Stimulated activated CD4-positive, alpha-beta T cell treated with anti-CD3 and anti-CD28 coated beads, Interleukin-1b, Interleukin-23, amount 100 ng/mL, for 1 hour (primary cell): ENCODE measurements at regions not wholly inside any gene's neighbourhood (a gene's known extent, or its start where the extent isn't known, plus 50 kb on each side); places are given as distances from the start of the nearest gene placed in this dataset.
"Not testable (repeated sequence)": the region's sequence is repeated elsewhere in the genome, so short reads cannot be mapped to it uniquely, and the experiment has no call there.

Experiments used
- DNase-seq, 2 donors: peaks; one replicate each; pipeline ENCODE4 v3.0.0-alpha.2; 2020; ENCODE audit warnings: low read depth in 2 of 2

DNA sequence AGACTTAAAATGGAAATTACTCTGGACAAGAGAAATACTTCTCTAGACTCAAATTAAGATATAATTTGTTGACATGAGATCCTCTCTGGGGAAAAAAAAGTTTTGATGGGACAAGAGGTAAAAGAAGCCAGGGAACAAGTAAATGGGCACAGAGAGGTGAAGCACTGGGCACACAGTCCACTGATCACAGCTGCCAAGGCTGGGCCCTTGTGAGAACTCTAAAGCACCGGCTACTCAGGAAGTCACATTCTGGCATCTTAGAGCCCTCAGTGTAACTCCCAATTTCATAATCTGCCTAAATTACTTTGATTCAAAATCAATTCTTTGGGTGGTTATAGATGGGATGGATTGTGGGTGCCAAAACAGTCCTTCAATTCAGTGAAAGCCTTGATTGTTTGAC, 123.2 kb upstream of the CACNA2D1 start:
- no peak for DNase-seq

DNA sequence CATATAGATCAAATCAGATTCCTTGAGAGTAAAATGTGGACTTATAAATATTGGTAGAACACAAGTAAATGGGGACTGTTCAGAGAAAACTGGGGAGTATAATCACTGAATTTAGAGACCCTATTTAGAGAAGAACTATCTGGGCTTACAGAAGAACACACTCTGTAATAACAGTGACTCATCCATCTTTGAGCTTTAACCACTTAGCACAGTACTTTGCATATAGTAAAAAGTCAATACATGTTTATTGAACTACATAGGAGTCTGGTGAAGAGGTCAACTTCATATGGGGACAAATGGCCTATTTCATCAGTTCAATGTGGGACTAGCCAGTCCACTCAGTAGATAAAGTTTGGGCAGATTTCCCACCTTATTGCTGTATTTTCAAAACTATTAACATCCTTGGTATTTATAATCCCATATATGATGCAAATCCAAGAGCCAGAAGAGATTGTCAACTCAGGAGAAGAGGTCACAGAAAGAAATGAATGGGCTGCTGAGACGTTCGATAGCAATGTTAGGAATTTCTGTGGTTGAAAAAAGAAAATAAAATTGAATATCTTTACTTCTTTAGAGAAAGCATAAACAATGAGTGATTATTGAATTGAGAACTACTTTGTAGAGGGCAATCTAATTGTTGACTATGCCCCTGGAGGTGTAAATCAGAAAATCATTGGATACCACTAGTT, 119.3 kb upstream of the CACNA2D1 start:
- no peak for DNase-seq

DNA sequence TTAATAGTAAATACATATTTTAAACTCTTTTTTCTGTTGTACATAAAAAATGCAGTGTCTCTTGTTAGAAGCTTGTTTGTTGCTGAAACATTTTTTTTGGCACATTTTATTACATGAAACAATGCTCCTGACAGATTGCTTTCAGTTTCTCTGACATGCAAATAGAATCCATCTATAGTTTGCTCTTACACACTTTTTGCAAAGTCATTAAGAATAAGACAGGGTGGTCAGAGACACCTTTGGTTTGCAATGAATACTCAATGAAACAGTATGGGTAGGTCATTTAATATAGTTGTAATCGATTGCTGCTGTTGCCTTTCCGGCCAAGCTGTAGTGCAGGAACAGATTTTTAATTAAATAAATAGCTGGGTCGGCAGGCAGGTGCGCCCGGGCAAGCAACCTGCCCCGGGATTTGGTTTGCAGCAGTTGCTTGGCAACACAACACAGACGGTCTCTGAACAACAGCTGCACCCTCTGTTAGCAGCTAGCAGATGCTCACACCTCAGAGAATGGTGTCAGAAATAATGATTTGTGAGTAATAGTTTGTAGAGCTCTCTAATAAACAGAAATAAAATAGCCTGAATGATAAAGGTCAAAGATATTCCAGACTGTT, 115.7 kb upstream of the CACNA2D1 start:
- no peak for DNase-seq

DNA sequence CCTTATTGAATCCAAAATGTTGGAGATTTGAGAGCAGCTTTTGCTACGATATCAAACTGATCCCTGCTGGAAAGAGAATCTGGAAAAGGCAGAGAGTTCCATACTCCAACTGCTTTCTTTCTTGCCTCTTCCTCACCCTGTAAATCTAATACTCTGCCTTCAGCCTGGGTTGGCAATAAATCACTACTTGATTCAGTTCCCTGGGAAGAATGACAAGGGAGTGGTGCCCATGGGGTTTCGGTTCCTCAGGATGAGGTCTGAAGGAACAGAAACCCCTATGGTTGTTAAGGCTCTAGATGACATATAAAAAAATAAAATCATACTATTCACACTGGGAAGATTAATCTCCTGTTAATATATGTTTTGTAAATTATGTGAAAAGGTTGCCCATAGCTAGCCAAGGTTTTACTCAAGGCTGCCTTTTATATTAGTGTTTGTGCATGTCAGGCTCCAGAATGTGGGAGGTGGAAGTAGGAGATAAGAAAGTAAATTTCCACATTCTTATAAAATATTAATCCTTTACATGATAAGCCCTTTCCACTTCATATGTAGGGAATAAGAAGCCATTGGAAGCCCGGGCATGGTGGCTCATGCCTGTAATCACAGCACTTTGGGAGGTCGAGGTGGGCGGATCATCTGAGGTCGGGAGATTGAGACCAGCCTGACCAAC, 106.2 kb upstream of the CACNA2D1 start:
- DNase-seq: no peak

DNA sequence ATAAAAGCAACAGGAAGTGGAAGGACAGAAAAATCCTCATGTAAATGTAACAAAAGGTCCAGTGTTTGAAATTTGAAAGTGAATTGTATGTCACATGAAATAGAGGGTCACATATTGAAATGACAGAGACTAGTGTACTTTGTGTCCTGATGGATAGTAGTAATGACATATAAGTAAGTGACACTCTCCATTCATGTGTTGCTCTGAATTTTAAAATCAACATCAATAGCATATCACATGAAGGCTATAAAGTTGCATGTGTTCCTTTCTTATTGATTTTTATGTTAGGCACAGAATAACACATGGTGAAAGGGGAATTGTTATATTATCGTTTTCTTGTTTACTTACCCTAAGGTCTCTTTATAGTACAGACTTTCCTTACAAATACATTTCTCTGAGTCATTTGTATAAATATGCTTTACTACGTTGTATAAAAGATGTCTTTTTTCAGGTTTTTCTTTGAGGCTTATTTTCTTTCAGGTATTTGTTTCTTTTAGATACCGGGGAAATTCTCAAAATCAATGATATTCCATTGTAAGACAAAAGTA, 104.6 kb upstream of the CACNA2D1 start:
- no peak for DNase-seq

DNA sequence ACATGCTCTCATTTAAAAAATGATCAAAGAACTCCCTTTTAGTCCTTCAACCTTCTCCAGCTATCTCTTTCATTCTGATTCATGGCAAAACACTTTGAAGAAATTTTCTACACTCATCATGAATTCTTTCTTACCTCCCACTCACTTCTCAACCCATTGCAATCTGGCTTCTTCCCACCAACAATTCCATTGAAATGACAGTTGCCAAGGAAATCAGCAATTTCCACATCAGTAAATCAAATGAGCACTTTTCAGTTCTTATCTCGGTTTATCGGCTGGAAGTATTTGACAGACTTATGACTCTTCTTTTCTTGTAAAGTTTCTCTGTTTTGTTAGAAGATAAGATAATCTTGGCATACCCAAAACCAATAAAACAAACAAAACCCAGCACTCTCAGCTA, 99.1 kb upstream of the CACNA2D1 start:
- no peak for DNase-seq

DNA sequence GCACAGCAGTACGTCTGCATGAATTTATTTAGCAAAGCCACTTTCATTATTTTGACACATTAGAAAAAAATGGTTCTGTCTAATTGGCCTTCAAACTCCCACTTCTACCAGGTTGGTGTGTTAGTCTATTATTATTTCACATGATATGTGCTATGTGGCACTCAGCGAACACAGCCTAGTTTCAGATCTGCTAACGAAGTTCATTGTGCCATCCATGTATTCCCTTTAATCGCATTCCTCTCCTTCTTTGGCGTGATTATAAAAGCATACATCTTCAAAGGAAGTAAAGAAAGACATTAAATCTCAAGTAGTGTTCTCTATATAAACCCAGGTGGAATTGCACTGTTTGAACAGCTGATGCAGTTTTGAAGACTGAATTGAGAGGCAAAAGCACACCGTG, 96.4 kb upstream of the CACNA2D1 start:
- no peak for DNase-seq

DNA sequence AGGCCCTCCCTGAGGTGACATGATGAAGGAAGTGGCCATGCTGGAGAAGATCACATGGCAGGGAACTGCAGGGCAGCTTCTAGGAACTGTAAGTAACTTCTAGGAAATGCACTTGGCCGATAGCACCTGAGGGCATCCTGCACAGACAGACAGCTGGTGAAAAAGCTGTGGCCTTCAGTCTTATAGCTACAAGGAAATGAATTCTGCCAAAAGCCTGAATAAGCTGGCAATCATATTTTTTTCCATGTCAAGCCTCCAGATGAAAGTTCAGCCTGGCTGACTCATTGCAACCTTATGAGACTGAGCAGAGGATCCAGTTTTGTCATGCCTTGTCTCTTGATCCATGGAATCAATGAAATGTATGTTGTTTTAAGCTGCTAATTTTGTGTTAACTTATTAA, 91.1 kb upstream of the CACNA2D1 start:
- no peak for DNase-seq

DNA sequence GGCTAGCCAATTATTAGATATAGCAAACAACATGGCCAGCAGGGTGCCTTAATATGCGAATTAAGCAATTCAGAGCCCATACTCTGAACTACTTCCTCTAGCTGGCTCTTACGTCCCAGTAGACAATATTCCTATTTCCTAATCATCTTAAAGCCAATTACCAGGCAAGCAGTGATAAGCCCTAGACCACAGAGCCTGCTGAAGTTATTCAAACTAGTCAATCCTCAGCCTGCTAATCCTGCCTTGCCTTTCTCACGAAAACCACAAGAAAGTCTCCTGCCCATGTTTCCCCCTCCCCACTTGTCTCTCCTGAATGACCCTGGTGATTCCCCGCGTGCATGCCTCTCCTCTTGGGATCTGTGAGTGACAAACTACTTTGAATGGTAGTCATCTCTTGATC, 86.8 kb upstream of the CACNA2D1 start:
- DNase-seq: no peak

DNA sequence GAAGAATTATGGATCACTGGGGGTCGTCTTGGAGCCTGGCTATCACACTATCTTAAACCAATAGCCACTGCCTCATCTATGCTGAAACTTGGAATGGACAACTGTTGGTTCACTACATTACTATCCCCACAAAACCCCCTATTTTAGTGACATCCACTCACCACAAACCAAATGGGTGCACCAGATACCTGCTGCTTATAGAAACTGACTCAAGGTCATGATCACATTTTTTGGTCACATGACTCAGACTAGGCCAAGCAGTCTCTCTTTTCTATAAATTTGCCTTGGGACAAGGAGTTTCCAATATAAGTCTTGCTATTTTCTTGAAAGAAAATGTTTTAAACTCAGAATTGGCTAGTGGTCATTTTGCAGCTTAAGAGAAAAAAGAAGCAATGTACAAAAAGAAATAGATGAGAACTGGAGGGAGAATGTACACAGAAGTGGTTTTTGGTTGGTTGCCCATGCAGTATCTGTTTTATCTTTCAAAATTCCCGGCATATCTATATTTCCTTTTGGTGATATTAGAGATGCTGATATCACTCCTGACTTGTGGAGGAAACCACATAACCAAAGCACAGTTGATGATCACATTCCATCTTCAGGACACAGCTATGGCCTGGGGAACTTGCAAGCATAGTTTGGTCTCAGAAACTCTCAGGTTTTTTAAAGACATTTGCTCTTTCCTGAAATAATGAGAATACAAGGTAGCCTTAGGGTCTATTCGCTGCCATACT, 85.2 kb upstream of the CACNA2D1 start:
- DNase-seq: no peak

DNA sequence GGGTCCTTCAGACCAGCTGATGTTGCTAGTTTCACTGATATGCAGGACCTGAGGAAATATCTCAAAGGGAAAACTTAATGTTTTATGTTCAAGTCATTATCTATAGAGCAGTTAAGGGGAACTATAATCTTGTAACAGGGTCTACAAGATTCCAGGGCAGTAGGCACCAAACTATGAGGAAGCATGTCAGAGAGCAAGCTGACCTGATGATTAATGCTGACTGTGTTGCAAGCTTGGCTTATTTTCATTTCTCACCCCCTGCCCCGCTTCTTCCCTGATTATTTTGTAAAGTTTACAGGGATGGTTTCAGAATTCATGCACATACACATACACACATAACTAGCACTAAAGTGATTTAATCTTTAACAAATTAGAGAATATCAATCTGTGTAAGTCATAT, 84.3 kb upstream of the CACNA2D1 start:
- no peak for DNase-seq

DNA sequence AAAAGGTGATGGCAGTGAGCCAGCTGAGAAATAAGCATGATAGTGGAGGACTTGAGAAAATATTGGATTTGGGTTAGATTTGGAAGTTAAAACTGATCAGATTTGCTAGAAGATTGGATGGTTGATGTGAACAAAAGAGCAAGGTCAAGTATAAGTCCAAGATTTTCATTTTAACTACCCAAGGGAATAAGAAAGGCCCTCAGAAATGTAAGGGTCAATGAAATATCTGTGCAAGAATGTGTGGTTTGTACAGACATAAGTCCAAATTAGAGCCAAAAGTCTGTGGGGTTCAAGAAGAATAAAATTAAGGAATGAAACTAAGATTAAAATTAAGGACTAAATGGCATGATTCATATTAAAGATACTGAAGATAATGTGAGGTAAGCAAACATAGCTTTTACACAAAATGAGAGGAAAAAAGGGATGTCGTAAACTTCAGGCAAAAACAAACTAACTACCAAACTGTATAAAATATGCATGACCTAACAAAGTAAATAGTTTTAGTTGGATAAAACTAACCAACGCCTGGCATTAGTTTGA, 78.4 kb upstream of the CACNA2D1 start:
- no peak for DNase-seq

DNA sequence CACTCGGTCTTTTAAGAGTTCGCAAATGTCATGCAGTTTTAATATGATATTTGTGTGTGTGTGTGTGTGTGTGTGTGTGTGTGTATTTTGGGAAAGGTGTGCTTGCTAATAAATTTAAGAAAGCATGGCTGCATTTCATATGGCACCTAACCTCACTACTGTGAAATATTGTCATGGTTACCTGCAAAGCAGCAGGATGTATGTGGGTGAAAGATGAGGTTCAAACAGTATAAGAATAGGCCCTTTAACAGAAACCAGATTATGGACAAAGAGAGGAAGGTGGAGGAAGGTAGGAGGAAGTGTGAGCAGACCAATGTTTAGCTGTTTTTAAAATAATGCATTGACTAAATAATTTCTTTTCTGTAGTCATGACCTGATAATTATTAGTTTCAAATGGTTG, 73.5 kb upstream of the CACNA2D1 start:
- DNase-seq: no peak

DNA sequence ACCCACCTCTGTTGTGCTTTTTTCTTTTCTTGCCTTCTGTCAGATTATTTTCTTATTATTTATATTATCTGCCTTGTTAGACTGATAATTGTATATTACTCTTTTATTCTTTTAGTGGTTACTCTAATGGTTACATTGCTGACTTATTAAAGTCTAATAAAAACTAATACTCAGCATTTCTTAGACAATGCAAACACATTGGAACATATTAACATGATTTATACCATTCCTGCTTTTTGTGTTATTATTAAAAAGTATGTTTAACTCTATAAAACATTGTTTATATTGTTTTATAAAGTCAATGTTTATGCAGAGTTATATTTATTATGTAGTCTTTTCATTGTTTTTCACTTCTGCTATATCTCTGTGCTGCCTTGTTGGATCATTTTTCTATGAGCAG, 68.0 kb upstream of the CACNA2D1 start:
- DNase-seq: no peak

DNA sequence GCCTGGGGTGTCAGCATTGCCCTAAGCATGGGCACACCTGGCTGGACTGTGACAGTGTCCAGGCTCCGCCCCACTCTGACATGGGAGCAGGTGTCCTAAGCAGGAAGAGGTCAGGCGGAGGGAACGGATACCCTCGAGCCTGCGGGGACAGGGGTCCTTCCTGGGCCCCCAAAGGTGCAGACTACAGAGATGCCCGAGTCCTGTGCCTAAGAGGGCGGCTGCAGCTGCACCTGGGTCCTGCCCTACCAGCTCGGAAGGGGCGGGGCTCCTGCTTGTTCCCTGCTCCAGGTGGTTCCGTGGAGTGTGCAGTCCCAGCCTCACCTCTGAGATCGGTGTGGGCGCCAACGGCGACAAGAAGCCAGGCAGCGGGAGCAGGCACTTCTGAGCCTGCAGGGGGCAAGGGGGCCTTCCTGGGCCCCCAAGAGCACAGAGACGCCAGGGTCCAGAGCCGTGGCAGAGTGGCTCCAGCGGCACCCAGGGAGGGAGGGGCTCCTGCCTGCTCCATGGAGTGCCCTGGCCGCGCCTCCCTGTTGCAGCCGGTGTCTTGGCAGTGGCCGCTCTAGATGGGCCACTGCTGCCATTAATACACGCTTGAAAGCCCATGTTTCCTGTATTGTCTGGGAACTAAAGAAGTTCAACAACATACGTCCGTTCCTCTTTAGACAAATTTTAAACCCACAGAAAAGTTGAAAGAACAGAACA, 64.5 kb upstream of the CACNA2D1 start:
- no peak for DNase-seq

DNA sequence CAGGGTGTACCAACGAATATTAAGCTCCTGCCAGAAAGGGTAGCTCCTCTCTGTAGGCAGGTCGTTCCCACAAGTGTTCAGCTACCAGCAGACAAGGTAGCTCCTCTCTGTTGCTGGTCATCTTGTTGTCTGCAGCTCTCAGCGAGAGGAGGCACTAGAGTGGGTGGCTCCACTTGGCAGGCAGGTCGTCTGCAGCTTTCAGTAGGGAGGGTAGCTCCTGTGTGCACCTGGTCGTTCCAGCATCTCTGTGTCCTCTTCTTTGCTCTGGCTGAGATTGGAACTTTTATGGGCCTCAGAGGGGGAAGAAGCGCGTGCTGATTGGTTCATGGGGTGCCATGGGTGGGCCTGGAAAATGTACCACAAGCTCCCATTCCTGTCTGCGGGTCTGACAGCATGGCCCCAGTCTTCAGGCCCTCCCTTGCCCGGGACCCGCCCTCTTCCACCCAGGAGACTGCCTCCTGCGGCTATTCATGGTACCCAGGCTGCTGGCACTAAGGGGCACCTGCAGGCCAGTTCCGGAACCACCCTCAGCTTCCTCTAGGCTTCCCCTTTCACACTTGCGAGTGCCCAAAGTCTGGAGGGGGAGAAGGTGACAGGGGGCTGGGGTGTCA, 63.9 kb upstream of the CACNA2D1 start:
- DNase-seq: no peak

DNA sequence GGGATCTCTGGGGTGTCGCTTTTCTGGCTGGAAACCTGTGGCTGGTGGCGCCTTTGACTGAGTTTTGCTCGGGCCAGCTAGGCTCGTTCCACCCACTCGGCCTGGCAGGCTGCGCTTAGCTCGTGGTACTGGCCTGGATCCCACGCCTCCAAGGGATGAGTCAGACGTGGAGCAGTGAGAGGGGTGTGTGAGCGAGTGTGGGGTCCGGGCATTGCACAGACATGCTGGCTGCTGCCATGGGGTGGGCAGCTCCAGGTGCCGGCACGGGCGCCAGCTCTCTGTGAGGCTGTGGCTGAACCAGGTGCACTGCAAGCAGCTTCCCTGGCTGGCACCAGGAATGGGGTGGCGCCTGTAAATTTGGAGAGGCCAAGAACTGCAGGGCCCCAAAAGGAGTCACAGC, 63.1 kb upstream of the CACNA2D1 start:
- DNase-seq: no peak

DNA sequence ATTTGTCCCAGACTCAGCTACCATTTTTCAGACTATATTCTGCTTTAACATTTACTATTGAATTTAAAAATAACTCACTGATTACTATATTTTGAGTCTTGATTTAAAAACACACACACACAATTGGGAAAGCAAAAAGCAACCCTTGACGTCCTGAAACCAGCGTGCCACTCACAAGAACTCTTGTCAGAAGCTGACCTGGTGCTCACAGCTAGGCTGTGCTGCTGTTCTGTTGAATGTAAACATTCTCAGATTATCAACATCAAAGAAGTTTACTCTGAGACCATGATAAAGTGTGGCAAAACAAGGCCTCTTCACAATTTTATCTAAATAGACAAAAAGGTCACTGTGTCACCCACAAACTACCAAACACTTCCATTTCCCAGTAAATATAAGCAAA, 62.6 kb upstream of the CACNA2D1 start:
- DNase-seq: no peak

DNA sequence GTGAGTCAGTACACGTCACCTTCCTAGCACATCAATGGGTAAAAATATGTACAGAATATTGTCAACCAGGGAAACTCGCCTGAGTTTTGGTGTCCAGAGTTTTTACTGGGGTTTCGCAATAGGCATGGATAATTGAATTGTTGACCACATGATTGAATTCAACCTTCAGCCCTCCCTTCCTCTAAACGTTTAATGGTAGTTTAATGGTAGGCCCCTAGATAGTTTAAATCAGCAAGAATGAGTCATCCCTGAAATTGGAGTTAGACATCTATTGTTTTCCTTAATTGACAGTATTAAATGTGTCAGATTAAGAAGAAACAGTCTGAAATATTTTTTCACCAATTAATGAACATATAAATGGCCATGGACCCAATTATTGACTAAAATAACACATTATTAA, 57.8 kb upstream of the CACNA2D1 start:
- DNase-seq: no peak

DNA sequence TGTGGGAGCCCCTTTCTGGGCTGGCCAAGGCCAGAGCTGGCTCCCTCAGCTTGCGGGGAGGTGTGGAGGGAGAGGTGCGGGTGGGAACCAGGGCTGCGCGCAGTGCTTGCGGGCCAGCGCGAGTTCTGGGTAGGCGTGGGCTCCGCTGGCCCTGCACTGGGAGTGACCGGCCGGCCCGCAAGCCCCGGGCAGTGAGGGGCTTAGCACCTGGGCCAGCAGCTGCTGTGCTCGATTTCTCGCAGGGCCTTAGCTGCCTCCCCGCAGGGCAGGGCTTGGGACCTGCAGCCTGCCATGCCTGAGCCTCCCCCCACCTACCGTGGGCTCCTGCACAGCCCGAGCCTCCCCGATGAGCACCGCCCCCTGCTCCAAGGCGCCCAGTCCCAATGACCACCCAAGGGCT, 56.0 kb upstream of the CACNA2D1 start:
- DNase-seq: not testable (repeated sequence)

DNA sequence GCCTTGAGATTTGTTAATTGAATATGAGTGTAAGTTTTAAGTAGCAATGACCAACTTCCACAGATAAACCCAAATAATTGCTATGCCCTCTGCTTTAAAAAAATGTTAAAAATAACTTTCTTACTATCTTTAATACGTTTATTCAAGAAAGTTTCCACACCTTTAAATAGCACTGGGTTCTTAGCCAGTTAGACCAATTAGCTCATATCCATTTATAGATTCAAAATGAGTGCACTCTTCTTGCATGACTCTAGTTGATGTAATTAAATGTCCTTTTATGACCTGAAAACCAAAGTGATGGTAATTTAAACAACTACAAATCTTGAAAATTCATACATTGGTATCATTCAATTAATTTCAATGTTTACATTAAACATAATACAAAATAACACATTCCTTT, 50.8 kb upstream of the CACNA2D1 start:
- no peak for DNase-seq
